ENCODE measurements at regions not wholly inside any gene's neighbourhood (a gene's known extent, or its start where the extent isn't known, plus 50 kb on each side); places are given as distances from the start of the nearest gene placed in this dataset.

- TF ChIP-seq TAF1 (IDR thresholded peaks at IDR 0.05; ENCODE audit: low read depth, low read length), result no peak
- TF ChIP-seq POU2F2 (IDR thresholded peaks at IDR 0.05; ENCODE audit: low read depth, low read length), result no peak
- TF ChIP-seq POLR2A (IDR thresholded peaks at IDR 0.05; ENCODE audit: low read depth, low read length), result no peak
- TF ChIP-seq PAX5 (IDR thresholded peaks at IDR 0.05; ENCODE audit: insufficient read depth, low read length, severe bottlenecking), result no peak
- TF ChIP-seq SPI1 (IDR thresholded peaks at IDR 0.05; ENCODE audit: low read depth, low read length), result no peak
- no peak for TF ChIP-seq POLR2AphosphoS5 (IDR thresholded peaks at IDR 0.05; ENCODE audit: low read depth, low read length)
- no peak for DNase-seq (ENCODE audit: insufficient read length, low spot score)
- no peak for FAIRE-seq
Observed at GRCh38 chr3:159859424-159859823, 129.2 kb upstream of the IL12A start.

- TF ChIP-seq POU2F2 (IDR thresholded peaks at IDR 0.05; ENCODE audit: low read depth, low read length) (no peak), SPI1 (IDR thresholded peaks at IDR 0.05; ENCODE audit: low read depth, low read length) (no peak), TAF1 (IDR thresholded peaks at IDR 0.05; ENCODE audit: low read depth, low read length) (no peak), POLR2A (IDR thresholded peaks at IDR 0.05; ENCODE audit: low read depth, low read length) (no peak), PAX5 (IDR thresholded peaks at IDR 0.05; ENCODE audit: insufficient read depth, low read length, severe bottlenecking) (no peak), POLR2AphosphoS5 (IDR thresholded peaks at IDR 0.05; ENCODE audit: low read depth, low read length) (no peak)
- DNase-seq (ENCODE audit: insufficient read length, low spot score), result no peak
- no peak for FAIRE-seq
Observed at GRCh38 chr3:159859836-159860235, 128.8 kb upstream of the IL12A start.

- FAIRE-seq, result peak; percentile 56
- TF ChIP-seq POLR2AphosphoS5 (IDR thresholded peaks at IDR 0.05; ENCODE audit: low read depth, low read length) (no peak), POU2F2 (IDR thresholded peaks at IDR 0.05; ENCODE audit: low read depth, low read length) (no peak)
- no peak for DNase-seq (ENCODE audit: insufficient read length, low spot score)
Observed at GRCh38 chr3:159860269-159861116, 128.1 kb upstream of the IL12A start.

- TF ChIP-seq PAX5 (IDR thresholded peaks at IDR 0.05; ENCODE audit: insufficient read depth, low read length, severe bottlenecking), result no peak
- 0 out of 2 replicates have a peak, but pooled peaks have one; percentile 22 for TF ChIP-seq SPI1 (IDR thresholded peaks at IDR 0.05; ENCODE audit: low read depth, low read length)
- DNase-seq (ENCODE audit: insufficient read length, low spot score) (no peak), FAIRE-seq (peak; percentile 80)
Observed at GRCh38 chr3:159861369-159861987, 127.2 kb upstream of the IL12A start.

GRCh38 chr3:159865041-159865579 lies 123.5 kb upstream of the IL12A start:
- DNase-seq (ENCODE audit: insufficient read length, low spot score) (no peak), FAIRE-seq (no peak)
- no peak for TF ChIP-seq POLR2AphosphoS5 (IDR thresholded peaks at IDR 0.05; ENCODE audit: low read depth, low read length)
- no peak for TF ChIP-seq POU2F2 (IDR thresholded peaks at IDR 0.05; ENCODE audit: low read depth, low read length)
- no peak for TF ChIP-seq POLR2A (IDR thresholded peaks at IDR 0.05; ENCODE audit: low read depth, low read length)
- no peak for TF ChIP-seq PAX5 (IDR thresholded peaks at IDR 0.05; ENCODE audit: insufficient read depth, low read length, severe bottlenecking)
- no peak for TF ChIP-seq SPI1 (IDR thresholded peaks at IDR 0.05; ENCODE audit: low read depth, low read length)
- no peak for TF ChIP-seq TAF1 (IDR thresholded peaks at IDR 0.05; ENCODE audit: low read depth, low read length)

GRCh38 chr3:159866201-159866746 lies 122.4 kb upstream of the IL12A start:
- DNase-seq (ENCODE audit: insufficient read length, low spot score) (no peak), FAIRE-seq (no peak)
- TF ChIP-seq SPI1 (IDR thresholded peaks at IDR 0.05; ENCODE audit: low read depth, low read length) (no peak), POLR2AphosphoS5 (IDR thresholded peaks at IDR 0.05; ENCODE audit: low read depth, low read length) (no peak), POU2F2 (IDR thresholded peaks at IDR 0.05; ENCODE audit: low read depth, low read length) (no peak), POLR2A (IDR thresholded peaks at IDR 0.05; ENCODE audit: low read depth, low read length) (no peak), PAX5 (IDR thresholded peaks at IDR 0.05; ENCODE audit: insufficient read depth, low read length, severe bottlenecking) (no peak), TAF1 (IDR thresholded peaks at IDR 0.05; ENCODE audit: low read depth, low read length) (no peak)

- no peak for TF ChIP-seq SPI1 (IDR thresholded peaks at IDR 0.05; ENCODE audit: low read depth, low read length)
- TF ChIP-seq PAX5 (IDR thresholded peaks at IDR 0.05; ENCODE audit: insufficient read depth, low read length, severe bottlenecking), result no peak
- TF ChIP-seq TAF1 (IDR thresholded peaks at IDR 0.05; ENCODE audit: low read depth, low read length), result no peak
- no peak for TF ChIP-seq POU2F2 (IDR thresholded peaks at IDR 0.05; ENCODE audit: low read depth, low read length)
- no peak for TF ChIP-seq POLR2AphosphoS5 (IDR thresholded peaks at IDR 0.05; ENCODE audit: low read depth, low read length)
- no peak for TF ChIP-seq POLR2A (IDR thresholded peaks at IDR 0.05; ENCODE audit: low read depth, low read length)
- DNase-seq (ENCODE audit: insufficient read length, low spot score), result no peak
- peak; percentile 51 for FAIRE-seq
Observed at GRCh38 chr3:159867372-159867771, 121.3 kb upstream of the IL12A start.

GRCh38 chr3:159870723-159871122 lies 117.9 kb upstream of the IL12A start:
- TF ChIP-seq POU2F2 (IDR thresholded peaks at IDR 0.05; ENCODE audit: low read depth, low read length) (no peak), SPI1 (IDR thresholded peaks at IDR 0.05; ENCODE audit: low read depth, low read length) (no peak), POLR2A (IDR thresholded peaks at IDR 0.05; ENCODE audit: low read depth, low read length) (no peak), POLR2AphosphoS5 (IDR thresholded peaks at IDR 0.05; ENCODE audit: low read depth, low read length) (no peak), TAF1 (IDR thresholded peaks at IDR 0.05; ENCODE audit: low read depth, low read length) (no peak), PAX5 (IDR thresholded peaks at IDR 0.05; ENCODE audit: insufficient read depth, low read length, severe bottlenecking) (no peak)
- FAIRE-seq, result no peak
- DNase-seq (ENCODE audit: insufficient read length, low spot score), result no peak

GRCh38 chr3:159872374-159873109 lies 116.1 kb upstream of the IL12A start:
- TF ChIP-seq PAX5 (IDR thresholded peaks at IDR 0.05; ENCODE audit: insufficient read depth, low read length, severe bottlenecking) (no peak), POLR2A (IDR thresholded peaks at IDR 0.05; ENCODE audit: low read depth, low read length) (no peak), POLR2AphosphoS5 (IDR thresholded peaks at IDR 0.05; ENCODE audit: low read depth, low read length) (no peak), SPI1 (IDR thresholded peaks at IDR 0.05; ENCODE audit: low read depth, low read length) (no peak), TAF1 (IDR thresholded peaks at IDR 0.05; ENCODE audit: low read depth, low read length) (no peak), POU2F2 (IDR thresholded peaks at IDR 0.05; ENCODE audit: low read depth, low read length) (no peak)
- FAIRE-seq (peak; percentile 71), DNase-seq (ENCODE audit: insufficient read length, low spot score) (no peak)
